Heart right ventricle (tissue), 16 donors: ENCODE measurements at regions not wholly inside any gene's neighbourhood (a gene's known extent, or its start where the extent isn't known, plus 50 kb on each side); places are given as distances from the start of the nearest gene placed in this dataset.

ENCODE experiments used
- ATAC-seq, 8 donors: fragments of 200-7000 bp; cut with Tn5 transposase; one replicate each; pipeline ENCODE4 v1.9.1; 2020; ENCODE audit warnings: mild to moderate bottlenecking in 8 of 8, moderate library complexity in 8 of 8, moderate number of reproducible peaks in 1 of 8
- DNase-seq, 2 donors: peaks; one replicate each; pipeline ENCODE4 v3.0.0-alpha.2; 2020
- H3K27ac ChIP-seq, 10 donors: fragments of 200-600 bp; sonication (generic) in 2 of 10; one replicate each; pipeline versions ENCODE4 v1.5.0 to v1.8.0; 2020 to 2022; ENCODE audit warnings: mild to moderate bottlenecking in 3 of 10
- H3K27me3 ChIP-seq, 7 donors: fragments of 200-600 bp; one replicate each; pipeline ENCODE4 v1.8.0; 2021 to 2022; ENCODE audit warnings: mild to moderate bottlenecking in 2 of 7
- H3K36me3 ChIP-seq, 9 donors: fragments of 200-600 bp; sonication (generic) in 1 of 9; one replicate each; pipeline versions ENCODE4 v1.5.0 to v1.8.0; 2020 to 2022; ENCODE audit warnings: mild to moderate bottlenecking in 2 of 9
- H3K4me1 ChIP-seq, 9 donors: fragments of 200-600 bp; sonication (generic) in 1 of 9; one replicate each; pipeline versions ENCODE4 v1.5.0 to v1.8.0; 2020 to 2022; ENCODE audit warnings: mild to moderate bottlenecking in 4 of 9
- H3K4me3 ChIP-seq, 10 donors: fragments of 200-600 bp; sonication (generic) in 2 of 10; one replicate each; pipeline versions ENCODE4 v1.5.0 to v1.8.0; 2020 to 2022; ENCODE audit warnings: mild to moderate bottlenecking in 7 of 10, moderate library complexity in 2 of 10
- H3K9me3 ChIP-seq, 11 donors: fragments of 200-600 bp in 10 of 11; sonication (generic) in 2 of 11; one replicate each; pipeline versions ENCODE4 v1.5.0 to v1.8.0; 2013 to 2022; ENCODE audit warnings: mild to moderate bottlenecking in 2 of 11, control low read depth in 1 of 11, moderate library complexity in 1 of 11
- CTCF ChIP-seq, 9 donors: fragments of 200-600 bp; sonication (generic) in 2 of 9; IDR thresholded peaks; one replicate each; pipeline versions ENCODE4 v1.5.0 to v1.8.0; 2021 to 2022; ENCODE audit warnings: antibody characterized with exemption in 9 of 9, mild to moderate bottlenecking in 5 of 9, moderate library complexity in 1 of 9
- WGBS, 2 donors: extraction: QIAGEN DNeasy Blood & Tissue Kit; methylation state at CpG; one replicate each; pipeline ENCODE4 v1.1.7; 2013; ENCODE audit warnings: inconsistent platforms in 1 of 2; 5-methylcytosine and 5-hydroxymethylcytosine counted together
- intact Hi-C, 10 donors: fragments of 100-400 bp; cut with DNase I; formaldehyde crosslinking; loops; one replicate each; pipeline versions ENCODE4 v1.11.1 to v1.14.2; 2022
- donor health status: Arrhythmogenic right ventricular cardiomyopathy.
- donor health status: ischemic (EF 13 %, LVEDD 7.1; RV severe dilation, severe dysfunction).
- donor health status: healthy with polysubstance abuse.
- donor health status: DM: no; HTN: yes; CAD: no.
- donor health status: DM: no; HTN: no; CAD: no.
- donor health status: ischemic (EF 25% LVEDD 6.9; RV normal size, moderate dysfunction).
- donor health status: ischemic (EF 25% LVEDD 5.7; RV mildly dilated, moderate dysfunction).
- donor health status: healthy.
- donor health status: DM: yes; HTN: yes; CAD: no.
- donor health status: Ischemic cardiomyopathy.
- donor health status: ischemic (EF 35%, LVEDD 5.7; RV mildly dilated, moderate dysfunction).
- donor health status: nonischemic (EF 11% LVEDD 7.7; RV severe dilation, severe dysfunction).
- donor health status: DM: yes; HTN: yes; CAD: no.
- donor health status: PGD.
- donor health status: ischemic (EF 29% LVEDD 5.4; RV normal size, mild dysfunction).
- donor health status: nonischemic (EF 23%, LVEDD 6.1; RV moderate dilation, normal function).

GRCh38 chr11:42337786-42338455 is 878.5 kb upstream of the LRRC4C start:
- no peaks in the 10 kb centered on the region for H3K27me3 ChIP-seq
- no peak overlapping the region for H3K4me3 ChIP-seq
- no peak overlapping the region for H3K27ac ChIP-seq
- H3K9me3 ChIP-seq: peaks cover 0 to 20% (median 0%) of the 10 kb centered on the region in 11 donors
- 74 to 75% methylated on average over 4 of the region's 4 CpGs for WGBS, 2 donors
- DNase-seq: no peak
- H3K36me3 ChIP-seq: no peaks in the 10 kb centered on the region
- H3K4me1 ChIP-seq: no peaks in the 10 kb centered on the region
- no peak for ATAC-seq
- intact Hi-C loops: no loop called here
- TF ChIP-seq CTCF (IDR thresholded peaks at IDR 0.05): no peak

GRCh38 chr11:42344204-42344792 is 884.8 kb upstream of the LRRC4C start:
- WGBS, 2 donors: 95 to 96% methylated on average over 25 of the region's 25 CpGs
- no peak for DNase-seq
- no peaks in the 10 kb centered on the region for H3K36me3 ChIP-seq
- no peak overlapping the region for H3K4me3 ChIP-seq
- no peak for TF ChIP-seq CTCF (IDR thresholded peaks at IDR 0.05)
- no peak overlapping the region for H3K27ac ChIP-seq
- intact Hi-C loops: no loop called here
- no peaks in the 10 kb centered on the region for H3K4me1 ChIP-seq
- H3K27me3 ChIP-seq: no peaks in the 10 kb centered on the region
- no peak for ATAC-seq
- H3K9me3 ChIP-seq: peaks cover 0 to 18% (median 0%) of the 10 kb centered on the region in 11 donors

DNA sequence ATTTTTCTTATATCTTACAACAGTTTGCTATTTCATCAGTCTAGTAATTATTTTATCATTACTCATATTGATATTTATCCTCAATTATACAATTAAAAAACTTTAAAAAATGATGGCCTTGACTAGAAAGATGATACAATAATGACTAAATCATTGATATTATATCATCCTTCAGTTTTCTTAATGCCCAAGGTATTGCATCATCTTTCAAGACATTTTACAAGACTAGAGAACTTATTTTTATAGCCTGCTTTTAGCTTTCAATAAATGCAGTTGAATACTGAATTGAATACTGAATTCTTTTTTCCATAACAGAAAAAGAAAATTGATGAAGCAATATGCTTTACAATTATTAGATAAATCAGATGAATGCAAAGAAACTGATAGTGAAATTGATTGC is 886.5 kb upstream of the LRRC4C start:
- Histone ChIP-seq H3K4me1 (no peaks in the 10 kb centered on the region), H3K4me3 (no peak overlapping the region), H3K9me3 (peaks cover 0 to 7% (median 0%) of the 10 kb centered on the region in 11 donors), H3K36me3 (no peaks in the 10 kb centered on the region), H3K27ac (no peak overlapping the region), H3K27me3 (no peaks in the 10 kb centered on the region)
- no peak for TF ChIP-seq CTCF (IDR thresholded peaks at IDR 0.05)
- DNase-seq (no peak), ATAC-seq (no peak)
- intact Hi-C loops: no loop called here

- intact Hi-C loops: no loop called here
- Histone ChIP-seq H3K4me1 (no peaks in the 10 kb centered on the region), H3K36me3 (no peaks in the 10 kb centered on the region), H3K4me3 (no peak overlapping the region), H3K27me3 (no peaks in the 10 kb centered on the region), H3K9me3 (no peaks in the 10 kb centered on the region), H3K27ac (no peak overlapping the region)
- DNase-seq (no peak), ATAC-seq (no peak)
- TF ChIP-seq CTCF (IDR thresholded peaks at IDR 0.05): no peak
- 34 to 36% methylated on average over 2 of the region's 2 CpGs for WGBS, 2 donors
These were observed 904.2 kb upstream of the LRRC4C start for GRCh38 chr11:42363701-42364100.
